SK-N-SH treated with all-trans-retinoic acid at 6 μM for 48 hours (cell line): ENCODE measurements at regions not wholly inside any gene's neighbourhood (a gene's known extent, or its start where the extent isn't known, plus 50 kb on each side); places are given as distances from the start of the nearest gene placed in this dataset.

ENCODE experiments used
- ARNTL ChIP-seq: fragments of 450-650 bp; formaldehyde crosslinking; IDR thresholded peaks from 2 replicates; pipeline ENCODE4 v1.5.0; 2020; ENCODE audit warnings: low read depth, mild to moderate bottlenecking, moderate library complexity, borderline replicate concordance
- CREB5 ChIP-seq: fragments of 250-450 bp; sonication (Bioruptor Pico); IDR thresholded peaks from 2 replicates; pipeline ENCODE4 v1.5.1; 2020; ENCODE audit warnings: low read depth, mild to moderate bottlenecking, moderate library complexity
- CSDC2 ChIP-seq: fragments of 250-450 bp; sonication (Bioruptor Pico); IDR thresholded peaks from 2 replicates; pipeline ENCODE4 v1.5.0; 2020; ENCODE audit warnings: mild to moderate bottlenecking, moderate library complexity
- ESRRG ChIP-seq: fragments of 250-450 bp; sonication (Bioruptor Pico); IDR thresholded peaks from 2 replicates; pipeline ENCODE4 v1.6.1; 2021; ENCODE audit warnings: mild to moderate bottlenecking
- GLIS3 ChIP-seq: fragments of 250-450 bp; sonication (Bioruptor Pico); IDR thresholded peaks from 2 replicates; pipeline ENCODE4 v1.5.0; 2020; ENCODE audit warnings: mild to moderate bottlenecking, moderate library complexity
- ISL1 ChIP-seq: fragments of 250-450 bp; sonication (Bioruptor Pico); IDR thresholded peaks from 2 replicates; pipeline ENCODE4 v2.1.2; 2022; ENCODE audit warnings: mild to moderate bottlenecking, moderate library complexity
- OSR1 ChIP-seq: fragments of 250-450 bp; sonication (Bioruptor Pico); IDR thresholded peaks from 2 replicates; pipeline ENCODE4 v1.8.0; 2022; ENCODE audit warnings: moderate library complexity, mild to moderate bottlenecking, inconsistent platforms
- PATZ1 ChIP-seq: fragments of 250-450 bp; sonication (Bioruptor Pico); IDR thresholded peaks from 2 replicates; pipeline ENCODE4 v1.8.0; 2020; ENCODE audit warnings: mild to moderate bottlenecking, moderate library complexity, borderline replicate concordance
- RARB ChIP-seq: fragments of 250-450 bp; sonication (Bioruptor Pico); IDR thresholded peaks from 2 replicates; pipeline ENCODE4 v1.8.0; 2021; ENCODE audit warnings: mild to moderate bottlenecking, moderate library complexity
- TSHZ2 ChIP-seq: fragments of 250-450 bp; sonication (Bioruptor Pico); IDR thresholded peaks from 2 replicates; pipeline ENCODE4 v1.5.0; 2020; ENCODE audit warnings: mild to moderate bottlenecking, moderate library complexity
- ZFP3 ChIP-seq: fragments of 250-450 bp; sonication (Bioruptor Pico); IDR thresholded peaks from 2 replicates; pipeline ENCODE4 v1.5.0; 2020; ENCODE audit warnings: mild to moderate bottlenecking, moderate library complexity
- ZFP30 ChIP-seq: fragments of 450-650 bp; formaldehyde crosslinking; IDR thresholded peaks from 2 replicates; pipeline ENCODE4 v1.5.0; 2022; ENCODE audit warnings: mild to moderate bottlenecking, moderate library complexity
- ZNF8 ChIP-seq: fragments of 450-650 bp; formaldehyde crosslinking; IDR thresholded peaks from 2 replicates; pipeline ENCODE4 v1.5.0; 2020; ENCODE audit warnings: mild to moderate bottlenecking, moderate library complexity

- TF ChIP-seq CREB5 (CRISPR knock-in tag) (no peak), ZFP3 (CRISPR knock-in tag) (no peak), PATZ1 (no peak), RARB (CRISPR knock-in tag) (no peak), OSR1 (CRISPR knock-in tag) (no peak), ISL1 (CRISPR knock-in tag) (no peak), ARNTL (CRISPR knock-in tag) (no peak), ESRRG (CRISPR knock-in tag) (no peak), CSDC2 (CRISPR knock-in tag) (no peak), TSHZ2 (no peak), ZFP30 (CRISPR knock-in tag) (no peak), ZNF8 (CRISPR knock-in tag) (no peak), GLIS3 (CRISPR knock-in tag) (no peak)
Measured at GRCh38 chr15:91445695-91446228, 345.7 kb downstream of the SV2B start.
